K562 (cell line): ENCODE measurements at regions not wholly inside any gene's neighbourhood (a gene's known extent, or its start where the extent isn't known, plus 50 kb on each side); places are given as distances from the start of the nearest gene placed in this dataset.

Experiments used
- CBX5 ChIP-seq: IDR thresholded peaks from 2 replicates; pipeline ENCODE4 v1.6.1; 2014; ENCODE audit warnings: low read depth, borderline replicate concordance
- HCFC1 ChIP-seq: IDR thresholded peaks from 2 replicates; pipeline ENCODE4 v1.6.1; 2012; ENCODE audit warnings: low read depth, low read length, improper control_type of control experiment
- SAFB2 ChIP-seq: fragments of 200-400 bp; formaldehyde crosslinking; IDR thresholded peaks from 2 replicates; pipeline ENCODE4 v1.6.1; 2018; ENCODE audit warnings: borderline replicate concordance, low read length, low read depth, moderate library complexity; ENCODE audit not compliant: severe bottlenecking
- SMAD1 ChIP-seq: fragments of 150-350 bp; IDR thresholded peaks from 2 replicates; pipeline ENCODE4 v1.6.1; 2014; ENCODE audit warnings: low read length, low read depth; ENCODE audit not compliant: partially characterized antibody
- ZFP36 ChIP-seq: fragments of 150-350 bp; IDR thresholded peaks from 2 replicates; pipeline ENCODE4 v1.6.1; 2018; ENCODE audit warnings: low read length, low read depth; ENCODE audit not compliant: partially characterized antibody
- TF ChIP-seq, protein P1 (sequence below): sonication (generic); formaldehyde crosslinking; IDR thresholded peaks from 2 replicates; pipeline ENCODE4 v1.8.0; 2022; ENCODE audit warnings: mild to moderate bottlenecking, missing genetic modification reagents, borderline replicate concordance
- TF ChIP-seq, protein P2 (sequence below): sonication (generic); formaldehyde crosslinking; IDR thresholded peaks from 2 replicates; pipeline ENCODE4 v1.8.1; 2023; ENCODE audit warnings: mild to moderate bottlenecking, missing genetic modification reagents

DNA sequence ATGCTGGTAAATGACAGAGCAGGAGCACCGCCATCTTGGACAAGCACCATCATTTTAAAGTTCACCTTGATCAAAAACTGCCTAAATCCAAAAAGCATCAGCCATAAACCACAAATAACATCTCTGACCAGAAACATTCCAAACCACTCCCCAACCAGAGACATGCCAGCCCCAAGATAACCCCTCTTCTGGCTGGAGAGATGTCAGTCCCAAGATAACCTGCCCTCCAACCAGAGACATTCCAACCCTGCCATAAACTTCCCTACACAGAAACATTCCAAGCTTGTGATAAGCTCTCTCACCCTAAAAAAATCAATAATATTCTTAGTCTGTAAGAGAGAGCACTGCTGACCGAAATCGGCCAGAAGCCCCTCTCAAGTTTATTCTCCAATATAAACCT is 659.3 kb downstream of the XPNPEP1 start:
- TF ChIP-seq ZFP36 (no peak), SAFB2 (no peak), HCFC1 (no peak), SMAD1 (no peak), CBX5 (no peak)
- TF ChIP-seq, protein P1, sequence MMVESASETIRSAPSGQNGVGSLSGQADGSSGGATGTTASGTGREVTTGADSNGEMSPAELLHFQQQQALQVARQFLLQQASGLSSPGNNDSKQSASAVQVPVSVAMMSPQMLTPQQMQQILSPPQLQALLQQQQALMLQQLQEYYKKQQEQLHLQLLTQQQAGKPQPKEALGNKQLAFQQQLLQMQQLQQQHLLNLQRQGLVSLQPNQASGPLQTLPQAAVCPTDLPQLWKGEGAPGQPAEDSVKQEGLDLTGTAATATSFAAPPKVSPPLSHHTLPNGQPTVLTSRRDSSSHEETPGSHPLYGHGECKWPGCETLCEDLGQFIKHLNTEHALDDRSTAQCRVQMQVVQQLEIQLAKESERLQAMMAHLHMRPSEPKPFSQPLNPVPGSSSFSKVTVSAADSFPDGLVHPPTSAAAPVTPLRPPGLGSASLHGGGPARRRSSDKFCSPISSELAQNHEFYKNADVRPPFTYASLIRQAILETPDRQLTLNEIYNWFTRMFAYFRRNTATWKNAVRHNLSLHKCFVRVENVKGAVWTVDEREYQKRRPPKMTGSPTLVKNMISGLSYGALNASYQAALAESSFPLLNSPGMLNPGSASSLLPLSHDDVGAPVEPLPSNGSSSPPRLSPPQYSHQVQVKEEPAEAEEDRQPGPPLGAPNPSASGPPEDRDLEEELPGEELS (CRISPR knock-in tag), result no peak
- TF ChIP-seq, protein P2, sequence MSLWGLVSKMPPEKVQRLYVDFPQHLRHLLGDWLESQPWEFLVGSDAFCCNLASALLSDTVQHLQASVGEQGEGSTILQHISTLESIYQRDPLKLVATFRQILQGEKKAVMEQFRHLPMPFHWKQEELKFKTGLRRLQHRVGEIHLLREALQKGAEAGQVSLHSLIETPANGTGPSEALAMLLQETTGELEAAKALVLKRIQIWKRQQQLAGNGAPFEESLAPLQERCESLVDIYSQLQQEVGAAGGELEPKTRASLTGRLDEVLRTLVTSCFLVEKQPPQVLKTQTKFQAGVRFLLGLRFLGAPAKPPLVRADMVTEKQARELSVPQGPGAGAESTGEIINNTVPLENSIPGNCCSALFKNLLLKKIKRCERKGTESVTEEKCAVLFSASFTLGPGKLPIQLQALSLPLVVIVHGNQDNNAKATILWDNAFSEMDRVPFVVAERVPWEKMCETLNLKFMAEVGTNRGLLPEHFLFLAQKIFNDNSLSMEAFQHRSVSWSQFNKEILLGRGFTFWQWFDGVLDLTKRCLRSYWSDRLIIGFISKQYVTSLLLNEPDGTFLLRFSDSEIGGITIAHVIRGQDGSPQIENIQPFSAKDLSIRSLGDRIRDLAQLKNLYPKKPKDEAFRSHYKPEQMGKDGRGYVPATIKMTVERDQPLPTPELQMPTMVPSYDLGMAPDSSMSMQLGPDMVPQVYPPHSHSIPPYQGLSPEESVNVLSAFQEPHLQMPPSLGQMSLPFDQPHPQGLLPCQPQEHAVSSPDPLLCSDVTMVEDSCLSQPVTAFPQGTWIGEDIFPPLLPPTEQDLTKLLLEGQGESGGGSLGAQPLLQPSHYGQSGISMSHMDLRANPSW (CRISPR knock-in tag), result no peak
